OCI-M2 (cell line): ENCODE measurements at regions not wholly inside any gene's neighbourhood (a gene's known extent, or its start where the extent isn't known, plus 50 kb on each side); places are given as distances from the start of the nearest gene placed in this dataset.

ENCODE experiments used
- DNase-seq: peaks from one replicate; lab custom pipeline; 2025; ENCODE audit not compliant: unreplicated experiment; lab: John Stamatoyannopoulos, UW

DNA sequence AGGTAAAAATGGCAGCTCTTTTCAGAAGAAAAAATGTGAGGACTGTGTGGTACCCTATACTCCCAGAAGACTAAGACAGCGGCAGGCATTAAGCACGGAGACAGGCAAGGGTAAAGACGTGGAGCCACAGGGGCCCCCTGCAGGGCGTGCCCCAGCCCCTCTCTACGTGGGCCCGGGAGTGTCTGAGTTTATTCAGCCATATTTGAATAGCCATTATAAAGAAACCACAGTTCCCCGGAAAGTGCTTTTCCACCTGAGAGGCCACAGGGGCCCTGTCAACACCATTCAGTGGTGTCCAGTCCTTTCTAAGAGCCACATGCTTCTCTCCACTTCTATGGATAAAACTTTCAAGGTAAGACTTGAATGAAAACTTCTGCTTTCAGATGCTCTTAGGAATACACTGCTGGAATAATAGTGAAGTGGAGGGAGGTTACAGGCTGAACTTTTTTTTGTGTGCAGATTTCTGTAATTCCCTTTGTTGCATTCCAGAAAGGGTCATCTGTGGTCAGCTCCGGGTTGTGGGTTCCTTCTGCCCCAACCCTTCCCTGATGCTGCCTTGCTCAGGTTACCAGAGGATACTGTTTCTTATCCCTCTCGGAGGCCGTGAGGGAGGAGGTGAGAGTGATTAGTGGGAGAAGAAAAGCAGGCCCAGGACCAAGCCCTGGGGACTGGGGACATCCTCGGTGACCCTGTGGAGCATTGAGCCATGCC, 58.4 kb downstream of the SLC25A47 start:
- DNase-seq: no peak

DNA sequence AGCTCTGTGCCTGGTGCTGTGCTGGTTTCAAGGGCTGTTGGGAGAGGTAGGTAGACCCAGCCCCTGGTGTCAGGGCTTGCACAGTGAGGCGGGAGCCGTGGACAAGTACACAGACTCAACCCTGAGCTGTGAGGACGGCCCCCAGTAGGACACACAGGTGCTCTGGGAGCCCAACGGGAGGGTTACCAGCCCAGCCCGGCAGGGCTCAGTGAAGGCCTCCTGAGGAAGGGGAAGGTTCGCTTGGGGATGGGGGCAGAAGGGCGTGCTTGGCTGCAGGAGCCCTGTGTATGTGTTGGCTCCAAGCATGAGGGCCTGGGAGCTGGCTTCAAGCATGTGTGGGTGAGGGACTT, 58.9 kb downstream of the SLC25A47 start:
- DNase-seq: no peak

DNA sequence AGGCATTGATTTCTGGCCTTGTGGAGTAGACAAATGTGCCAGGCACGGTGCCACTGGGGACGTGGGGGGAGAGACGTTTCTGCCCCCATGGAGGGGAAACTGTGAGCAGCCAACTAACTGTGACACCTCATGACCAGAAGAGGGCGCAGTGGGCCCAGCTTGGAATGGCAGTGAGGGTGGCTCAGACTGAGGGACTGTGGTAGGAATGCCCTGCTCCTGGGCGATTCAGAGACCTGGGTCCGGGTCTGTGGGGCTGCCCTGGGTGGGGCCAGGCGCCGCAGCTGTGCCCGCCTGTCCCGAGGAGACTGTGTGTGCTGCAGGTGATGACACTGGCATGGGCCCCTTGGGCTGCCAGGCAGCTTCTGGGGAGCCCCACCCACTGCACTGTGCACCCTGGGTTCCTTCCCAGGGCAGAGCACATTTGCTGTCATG, 60.6 kb downstream of the SLC25A47 start:
- DNase-seq: no peak

DNA sequence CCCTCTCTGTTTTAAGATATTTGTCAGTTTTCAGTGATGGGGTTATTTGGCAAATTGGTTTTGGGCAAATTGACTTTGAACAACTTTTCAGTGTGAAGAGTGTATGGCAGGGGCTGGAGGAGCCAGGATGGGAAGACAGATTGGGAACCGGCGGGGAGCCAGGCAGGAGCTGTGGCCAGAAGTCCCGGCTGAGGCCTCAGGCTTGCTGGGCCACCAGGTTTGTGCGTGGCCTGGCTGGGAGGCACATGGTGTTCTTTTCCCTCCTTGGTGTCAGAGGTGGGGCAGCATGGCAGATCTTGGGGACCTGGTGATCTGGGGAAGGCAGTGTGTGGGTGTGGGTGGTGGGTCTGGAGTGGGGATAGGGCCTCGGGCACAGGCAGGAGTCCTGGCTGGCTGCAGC, 61.1 kb downstream of the SLC25A47 start:
- DNase-seq: no peak

DNA sequence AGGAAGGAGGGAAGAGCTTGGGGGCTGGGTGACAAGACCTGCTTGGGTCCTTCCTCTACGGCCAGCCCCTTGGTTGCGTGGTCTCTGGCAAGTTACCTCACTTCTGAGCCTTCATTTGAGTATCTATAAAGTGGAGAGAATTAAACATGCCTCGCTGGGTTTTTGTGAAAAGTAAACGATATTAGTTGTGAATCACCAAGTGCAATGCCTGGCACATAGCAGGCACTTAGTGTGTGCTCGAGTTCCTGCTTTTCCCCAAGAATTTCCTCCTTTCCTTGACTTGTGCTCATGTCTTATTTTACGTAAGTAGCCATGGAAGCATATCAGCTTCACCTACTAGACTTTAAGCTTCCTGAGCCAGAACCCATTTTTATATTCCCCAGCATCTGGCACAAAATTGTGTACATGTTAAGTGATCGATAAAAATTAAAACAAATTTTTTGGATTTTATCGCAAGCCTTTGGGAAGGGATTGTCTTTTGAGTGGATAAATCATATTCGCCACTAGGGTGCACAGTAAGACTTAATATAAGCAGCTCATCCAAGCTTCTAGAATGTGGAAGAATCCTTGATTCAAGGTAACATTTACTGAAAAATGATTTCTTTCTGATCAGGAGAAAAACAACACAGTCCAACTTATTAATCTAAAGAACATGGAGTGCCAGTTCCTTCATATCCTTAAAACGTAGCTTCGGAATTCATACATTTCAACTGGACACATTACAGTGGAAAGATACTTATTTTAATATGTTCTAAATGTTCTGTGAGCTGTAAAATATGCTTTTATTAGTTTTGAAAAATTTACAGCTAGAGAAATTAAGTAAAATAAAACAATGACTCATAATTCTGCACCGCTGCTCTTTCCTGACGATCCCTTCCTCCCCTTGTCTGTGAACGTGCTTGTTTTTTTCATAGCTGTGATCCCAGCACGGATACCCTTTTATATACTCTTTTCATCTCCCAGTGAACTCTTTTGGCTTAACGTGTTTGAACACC, 62.0 kb downstream of the SLC25A47 start:
- no peak for DNase-seq

DNA sequence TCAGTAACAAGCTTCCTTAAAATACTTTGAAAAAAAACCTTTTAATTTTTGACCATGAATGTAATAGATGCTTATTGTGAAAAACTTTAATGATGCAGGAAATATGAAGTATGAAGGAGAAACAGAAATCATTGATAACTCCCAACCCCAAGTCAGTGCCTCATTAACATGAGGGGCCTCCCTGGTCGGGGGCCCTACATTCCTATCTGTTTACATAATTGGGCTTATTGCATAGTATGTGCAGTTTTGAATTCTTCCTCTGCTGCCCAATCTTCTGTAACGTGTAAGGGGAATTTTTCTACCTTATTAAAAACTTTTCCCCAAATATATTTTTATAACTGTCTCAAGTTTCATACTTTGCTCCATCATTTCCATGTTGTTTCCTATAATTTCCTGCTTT, 63.0 kb downstream of the SLC25A47 start:
- DNase-seq: no peak

DNA sequence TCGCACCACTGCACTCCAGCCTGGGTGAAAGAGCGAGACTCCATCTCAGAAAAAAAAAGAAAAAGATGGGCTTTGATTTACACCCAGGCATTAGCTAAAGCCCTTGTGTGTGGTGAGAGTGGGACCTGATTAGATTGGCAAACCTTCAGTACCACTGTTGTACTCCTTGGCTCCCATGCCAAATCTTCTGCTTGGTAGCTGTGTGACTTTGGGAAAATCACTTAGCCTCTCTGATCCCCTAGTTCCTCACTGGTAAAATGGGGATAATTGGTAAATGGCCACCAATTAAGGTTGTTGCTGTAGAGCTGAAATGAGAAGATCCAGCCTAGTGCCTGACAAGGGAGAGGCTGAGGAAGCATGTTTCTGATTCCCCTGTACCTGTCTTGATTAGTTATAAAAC, 63.7 kb downstream of the SLC25A47 start:
- no peak for DNase-seq

DNA sequence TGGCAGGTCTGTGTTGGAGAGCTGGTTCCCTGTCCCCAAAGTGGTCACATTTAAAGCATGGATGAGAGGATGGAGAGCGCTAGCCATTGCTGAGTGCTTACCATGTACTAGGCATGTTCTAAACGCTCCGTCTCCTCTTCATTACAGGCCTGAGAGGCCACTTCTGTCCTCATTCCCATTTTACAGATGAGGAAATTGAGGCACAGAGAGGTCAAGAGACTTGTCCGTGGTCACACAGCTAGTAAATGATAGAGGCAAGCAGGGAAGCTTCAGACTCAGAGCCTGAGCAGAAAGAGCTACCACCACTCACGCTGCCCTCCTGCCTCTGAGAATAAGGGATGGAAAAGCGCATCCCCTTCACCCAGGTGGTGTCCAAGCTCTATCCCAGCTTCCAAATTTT, 64.3 kb downstream of the SLC25A47 start:
- DNase-seq: no peak

DNA sequence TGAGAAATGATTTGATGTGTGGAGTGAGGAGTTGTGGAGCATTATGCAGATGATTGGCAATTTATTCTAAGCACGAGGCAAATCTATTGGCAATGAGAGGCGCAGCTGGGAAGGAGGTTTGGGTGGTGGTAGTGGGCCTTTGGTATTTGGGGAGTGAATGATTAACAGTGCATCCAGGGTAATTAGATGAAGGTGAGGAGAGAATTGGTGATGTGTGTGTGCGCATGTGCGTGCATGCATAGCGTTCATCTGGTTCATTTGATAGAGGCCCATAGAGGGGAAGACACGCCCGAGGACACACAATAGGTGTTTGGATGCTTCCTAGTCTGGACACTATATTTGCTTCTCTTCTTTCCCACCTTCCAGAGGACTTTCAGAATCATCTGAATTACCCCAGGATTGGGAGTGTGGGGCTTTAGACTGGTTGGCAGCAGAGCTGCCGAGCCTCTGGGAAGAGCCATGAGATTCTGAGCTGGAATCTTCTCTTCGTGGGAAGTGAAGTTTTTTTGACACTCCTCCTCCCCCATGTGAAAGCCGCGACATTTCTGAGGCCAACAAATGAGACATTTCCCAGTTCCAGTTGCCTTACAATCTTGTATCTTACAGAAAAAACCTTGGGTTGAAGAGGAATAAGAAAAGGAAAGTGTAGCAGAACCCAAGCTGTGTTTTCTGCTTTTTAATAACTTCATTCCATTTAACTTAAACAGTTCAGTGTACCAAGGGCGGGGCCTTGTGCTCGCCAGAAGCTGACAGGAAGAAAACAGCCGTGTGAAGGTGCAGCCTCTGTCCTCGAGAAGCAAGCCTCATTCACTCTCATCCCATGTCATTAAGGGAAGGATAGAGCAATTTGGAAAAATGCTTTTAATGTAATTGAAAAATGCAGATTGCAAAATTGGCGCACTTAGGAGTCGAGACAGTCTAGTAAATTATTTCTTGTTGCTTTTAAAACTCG, 65.2 kb downstream of the SLC25A47 start:
- no peak for DNase-seq

DNA sequence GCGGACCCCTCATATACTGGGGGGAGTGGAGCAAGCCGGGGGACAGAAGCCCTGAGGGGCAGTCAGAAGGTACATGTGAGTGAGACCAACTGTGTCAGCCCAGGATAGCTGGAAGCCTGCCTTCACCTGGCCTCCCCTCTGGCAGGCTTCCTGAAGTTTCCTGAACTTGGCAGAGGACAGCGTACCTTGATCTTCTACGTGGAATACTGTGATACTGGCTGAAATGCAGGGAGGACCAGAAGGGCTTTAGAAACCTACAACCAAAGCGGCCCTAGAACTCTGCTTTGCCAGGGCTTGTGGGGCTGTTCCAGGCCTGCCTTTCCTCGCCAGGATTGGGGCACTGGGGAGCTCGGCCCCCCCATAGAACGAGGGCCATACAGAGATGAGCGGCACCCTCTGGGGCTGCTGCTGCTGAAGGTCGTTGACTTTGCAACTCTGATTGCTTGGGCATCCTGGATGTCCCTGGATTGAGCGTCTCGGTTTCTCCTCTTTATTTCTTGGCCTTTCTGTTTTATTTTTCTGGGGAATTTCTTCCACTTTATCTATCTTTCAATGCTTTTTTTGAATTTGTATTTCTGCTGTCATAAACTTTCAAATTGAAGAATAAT, 66.5 kb downstream of the SLC25A47 start:
- DNase-seq: no peak

DNA sequence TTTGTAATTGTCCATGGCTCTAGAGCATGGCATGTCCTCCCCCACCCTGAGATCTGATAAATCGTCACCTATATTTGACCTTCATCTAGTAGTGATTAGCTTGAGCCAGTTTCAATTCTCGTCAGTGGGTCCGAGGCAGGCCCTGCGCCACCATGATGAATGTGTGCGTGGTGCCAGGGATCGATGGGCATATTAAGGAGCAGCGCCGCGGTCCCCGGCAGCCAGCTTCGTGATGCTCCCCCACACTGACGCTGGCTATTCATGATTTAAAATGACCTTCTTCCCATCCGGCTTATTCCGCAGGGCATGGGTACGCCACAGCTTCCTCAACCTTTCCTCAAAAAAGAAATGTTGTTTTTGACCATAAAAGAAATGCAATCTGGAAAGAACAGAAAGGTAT, 68.0 kb downstream of the SLC25A47 start:
- DNase-seq: no peak

DNA sequence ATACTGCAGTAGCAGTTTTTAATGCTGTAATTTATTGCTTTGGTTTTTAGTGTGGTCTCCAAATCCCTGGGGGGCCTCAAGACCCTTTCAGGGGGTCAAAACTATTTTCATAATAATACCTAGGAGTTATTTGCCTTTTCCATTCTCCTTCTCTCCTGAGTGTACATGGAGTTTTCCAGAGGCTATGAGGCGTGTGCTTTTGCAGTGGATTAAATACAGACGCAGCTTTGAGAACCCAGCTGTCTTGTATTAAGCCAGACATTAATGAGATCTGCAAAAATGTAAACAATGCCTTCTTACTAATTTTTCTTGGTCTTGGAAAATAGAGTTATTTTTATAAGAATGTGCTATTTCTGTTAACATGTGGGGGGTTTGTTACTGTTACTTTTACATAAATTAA, 68.6 kb downstream of the SLC25A47 start:
- DNase-seq: no peak

DNA sequence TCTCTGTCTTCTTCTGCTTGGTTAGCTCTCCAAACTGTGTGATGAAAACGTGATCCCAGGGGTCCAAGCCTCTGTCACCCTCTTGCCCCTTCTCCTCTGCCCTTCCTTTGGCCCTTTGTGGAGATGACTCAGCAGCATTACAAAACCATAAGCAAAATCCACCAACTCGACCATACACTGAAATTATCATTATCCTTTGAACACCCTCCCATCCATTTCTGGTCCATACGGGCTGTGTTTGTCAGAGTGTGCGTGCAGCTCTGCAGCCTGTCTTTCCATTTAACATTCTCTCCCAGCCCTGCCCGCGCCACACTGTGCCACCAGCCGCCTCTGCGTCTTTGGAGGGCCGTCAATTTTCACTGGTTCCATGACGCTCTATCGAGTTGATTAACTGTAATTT, 69.2 kb downstream of the SLC25A47 start:
- DNase-seq: no peak

DNA sequence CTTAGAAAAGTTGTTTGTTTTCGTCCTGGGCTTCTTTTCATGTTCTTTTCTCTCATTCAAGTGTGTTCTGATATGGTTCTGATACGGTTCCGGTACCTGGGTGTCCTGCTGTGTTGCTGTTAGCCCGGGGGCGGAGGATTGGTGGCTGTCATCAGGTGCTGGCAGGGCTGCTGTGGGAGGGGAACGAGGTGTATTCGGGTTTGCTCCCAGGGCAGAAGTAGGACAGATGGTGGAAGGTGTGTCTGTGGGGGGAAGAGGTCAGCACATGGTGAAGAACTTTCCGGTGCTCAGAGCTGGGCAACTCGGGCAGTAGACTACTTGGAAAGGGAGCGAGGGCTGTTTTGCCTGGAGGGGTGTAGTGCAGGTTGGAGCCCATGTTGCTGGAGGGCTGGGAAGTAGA, 70.2 kb downstream of the SLC25A47 start:
- no peak for DNase-seq

DNA sequence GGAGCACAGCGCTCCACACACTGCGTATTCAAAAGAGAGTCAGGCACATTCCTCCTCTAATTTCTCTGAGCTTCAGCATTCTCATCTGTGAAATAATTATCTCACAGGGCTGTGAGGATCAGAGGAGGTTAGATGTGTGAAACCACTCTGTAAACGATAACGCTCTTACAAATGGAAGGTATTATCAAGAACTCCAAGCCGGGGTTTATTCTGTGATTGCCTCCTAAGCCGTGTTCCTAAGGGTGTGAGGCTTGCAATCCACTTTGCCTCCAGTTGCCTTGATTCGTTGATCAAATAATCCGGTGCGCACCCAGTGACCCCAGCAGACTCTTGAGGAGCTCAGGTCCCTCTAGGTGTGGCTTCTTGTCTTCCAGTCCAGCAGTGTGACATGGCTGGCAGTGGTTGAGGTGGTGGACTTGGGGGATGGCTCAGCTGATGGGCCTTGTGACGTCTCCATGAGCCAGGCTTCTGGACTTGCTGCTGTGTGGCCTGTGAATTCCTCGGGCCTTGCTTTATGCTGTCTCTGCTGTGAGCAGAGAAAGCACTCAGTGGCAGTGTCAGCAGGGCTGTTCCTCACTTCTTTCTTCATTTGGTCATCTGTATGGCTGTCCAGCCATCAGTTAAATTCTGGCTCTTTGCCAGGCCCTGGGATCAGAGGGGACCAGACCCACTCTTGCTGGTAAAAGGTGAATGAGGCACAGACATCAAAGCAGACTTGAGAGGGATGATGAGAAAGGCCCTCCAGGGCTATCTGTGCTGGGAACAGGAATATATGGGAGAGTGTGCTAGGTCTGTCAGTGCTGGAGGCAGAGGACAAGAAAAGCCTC, 71.0 kb downstream of the SLC25A47 start:
- no peak for DNase-seq

DNA sequence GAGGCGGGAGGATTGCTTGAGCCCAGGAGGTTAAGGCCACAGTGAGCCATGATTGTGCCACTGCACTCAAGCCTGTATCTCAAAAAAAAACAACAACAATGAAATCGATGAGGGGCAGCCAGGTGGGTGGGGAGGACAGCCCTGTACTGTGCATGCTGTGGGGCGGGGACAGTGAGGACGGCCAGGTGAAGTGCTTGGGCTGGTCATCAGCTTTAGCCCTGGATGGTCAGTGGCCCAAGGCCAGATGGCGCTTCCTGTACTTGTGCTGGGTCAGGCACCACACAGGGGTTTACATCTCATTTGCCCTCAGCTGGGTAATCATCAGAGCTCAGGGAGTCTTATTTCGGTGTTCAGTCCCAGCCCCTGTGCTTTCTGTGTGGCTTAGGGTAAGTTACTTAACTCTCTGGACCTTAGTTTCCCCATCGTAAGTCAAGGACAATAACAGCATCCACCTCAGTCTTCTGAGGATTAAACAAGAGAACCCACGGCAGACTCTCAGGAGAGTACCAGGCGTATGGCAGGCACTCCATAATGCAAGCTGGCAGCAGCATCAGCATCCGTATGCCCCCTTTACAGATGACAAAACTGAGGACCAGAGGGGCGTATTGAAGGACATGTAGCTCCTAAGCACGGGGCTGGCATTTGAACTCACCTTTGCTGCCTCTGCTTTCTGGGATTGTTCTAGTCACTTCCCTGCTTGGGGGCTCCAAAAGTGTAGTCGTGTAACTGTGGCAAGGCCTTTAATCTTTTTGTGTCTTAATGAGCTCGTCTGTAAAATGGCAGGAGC, 71.9 kb downstream of the SLC25A47 start:
- DNase-seq: no peak

DNA sequence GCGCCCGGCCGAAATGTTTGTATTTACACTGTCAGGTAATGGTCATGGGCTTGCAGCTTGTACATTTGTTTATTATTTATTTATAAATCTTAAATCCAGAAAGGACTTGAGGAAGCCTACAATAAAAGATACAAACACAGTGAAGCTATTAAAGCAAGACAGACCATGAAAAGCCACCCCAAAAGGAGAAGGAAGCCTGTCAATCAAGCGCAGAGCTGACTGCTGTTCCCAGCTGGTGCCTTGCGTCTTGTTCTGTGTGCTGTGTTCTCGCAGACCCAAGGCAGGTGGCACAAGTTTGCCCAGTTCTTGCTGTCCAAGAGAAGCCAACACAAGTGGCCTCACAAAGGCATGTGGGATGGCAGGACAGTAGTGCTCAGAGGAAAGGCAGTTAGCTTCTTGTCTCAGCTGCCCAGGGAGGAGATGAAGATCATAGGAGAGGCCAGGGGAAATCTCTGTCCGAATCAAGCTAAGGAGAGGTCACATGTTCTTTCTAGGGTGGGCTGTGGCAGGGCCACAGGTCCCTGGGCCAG, 73.2 kb downstream of the SLC25A47 start:
- DNase-seq: no peak

DNA sequence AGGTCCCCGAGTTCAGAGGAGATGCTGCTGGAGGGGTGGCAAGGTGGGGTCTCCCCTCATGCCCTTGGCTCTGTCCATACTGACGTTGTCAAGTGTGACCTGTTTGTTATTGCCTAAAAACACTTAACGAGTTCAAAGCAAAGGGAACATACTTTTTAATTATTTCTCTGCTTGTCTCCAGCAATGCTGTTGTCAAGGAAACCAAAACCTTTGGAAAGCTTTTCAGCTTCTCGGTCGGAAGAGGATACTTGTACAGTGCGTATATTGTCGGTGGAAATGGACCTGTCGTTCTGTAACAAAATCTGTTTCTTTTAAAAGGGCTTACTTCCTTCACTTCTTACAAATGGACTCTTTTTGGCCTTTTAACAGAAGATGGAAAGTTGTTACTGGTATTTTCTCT, 73.9 kb downstream of the SLC25A47 start:
- DNase-seq: no peak

DNA sequence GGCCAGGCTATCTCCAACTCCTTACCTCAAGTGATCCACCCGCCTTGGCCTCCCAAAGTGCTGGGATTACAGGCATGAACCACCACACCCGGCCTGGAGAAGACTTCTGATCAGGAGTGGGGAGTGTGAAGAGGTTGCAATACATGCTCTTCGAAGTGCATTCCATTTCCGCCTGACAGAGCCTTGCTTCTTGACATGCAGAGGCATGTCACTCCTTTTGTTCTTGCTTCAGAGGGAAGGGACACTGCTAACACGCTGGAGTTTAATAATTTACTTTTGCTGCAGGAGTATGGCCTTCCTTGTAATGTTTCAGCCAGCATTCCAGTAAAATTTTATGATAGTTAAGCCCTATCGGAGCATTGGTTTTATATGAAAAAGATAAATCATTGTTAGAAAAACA, 74.9 kb downstream of the SLC25A47 start:
- no peak for DNase-seq
